ENCODE measurements at regions not wholly inside any gene's neighbourhood (a gene's known extent, or its start where the extent isn't known, plus 50 kb on each side); places are given as distances from the start of the nearest gene placed in this dataset.

GRCh38 chr5:159824188-159825161 is 91.8 kb upstream of the ADRA1B start:
- TF ChIP-seq GATA3 (IDR thresholded peaks at IDR 0.05; ENCODE audit: low read depth, low read length) (no peak), GATA2 (IDR thresholded peaks at IDR 0.05; ENCODE audit: low read depth, low read length) (no peak)

- no peak for TF ChIP-seq GATA2 (IDR thresholded peaks at IDR 0.05; ENCODE audit: low read depth, low read length)
- TF ChIP-seq GATA3 (IDR thresholded peaks at IDR 0.05; ENCODE audit: low read depth, low read length), result no peak
Measured at GRCh38 chr5:159825551-159826051, 90.7 kb upstream of the ADRA1B start.

- TF ChIP-seq GATA2 (IDR thresholded peaks at IDR 0.05; ENCODE audit: low read depth, low read length) (no peak), GATA3 (IDR thresholded peaks at IDR 0.05; ENCODE audit: low read depth, low read length) (no peak)
Measured at GRCh38 chr5:159826351-159827214, 89.7 kb upstream of the ADRA1B start.

GRCh38 chr5:159827861-159828260 is 88.4 kb upstream of the ADRA1B start:
- TF ChIP-seq GATA2 (IDR thresholded peaks at IDR 0.05; ENCODE audit: low read depth, low read length) (no peak), GATA3 (IDR thresholded peaks at IDR 0.05; ENCODE audit: low read depth, low read length) (no peak)

- no peak for TF ChIP-seq GATA2 (IDR thresholded peaks at IDR 0.05; ENCODE audit: low read depth, low read length)
Measured at GRCh38 chr5:159832073-159832472, 84.2 kb upstream of the ADRA1B start.

- TF ChIP-seq GATA2 (IDR thresholded peaks at IDR 0.05; ENCODE audit: low read depth, low read length) (no peak), GATA3 (IDR thresholded peaks at IDR 0.05; ENCODE audit: low read depth, low read length) (no peak)
Measured at GRCh38 chr5:159833088-159833487, 83.2 kb upstream of the ADRA1B start.

GRCh38 chr5:159833846-159834245 is 82.4 kb upstream of the ADRA1B start:
- TF ChIP-seq GATA3 (IDR thresholded peaks at IDR 0.05; ENCODE audit: low read depth, low read length) (no peak), GATA2 (IDR thresholded peaks at IDR 0.05; ENCODE audit: low read depth, low read length) (no peak)

- TF ChIP-seq GATA3 (IDR thresholded peaks at IDR 0.05; ENCODE audit: low read depth, low read length), result no peak
- TF ChIP-seq GATA2 (IDR thresholded peaks at IDR 0.05; ENCODE audit: low read depth, low read length), result no peak
Measured at GRCh38 chr5:159835548-159835947, 80.7 kb upstream of the ADRA1B start.

GRCh38 chr5:159836691-159837090 is 79.6 kb upstream of the ADRA1B start:
- TF ChIP-seq GATA3 (IDR thresholded peaks at IDR 0.05; ENCODE audit: low read depth, low read length) (no peak), GATA2 (IDR thresholded peaks at IDR 0.05; ENCODE audit: low read depth, low read length) (no peak)

- TF ChIP-seq GATA2 (IDR thresholded peaks at IDR 0.05; ENCODE audit: low read depth, low read length), result no peak
- no peak for TF ChIP-seq GATA3 (IDR thresholded peaks at IDR 0.05; ENCODE audit: low read depth, low read length)
Measured at GRCh38 chr5:159837860-159838259, 78.4 kb upstream of the ADRA1B start.

GRCh38 chr5:159838551-159839222 is 77.6 kb upstream of the ADRA1B start:
- TF ChIP-seq GATA3 (IDR thresholded peaks at IDR 0.05; ENCODE audit: low read depth, low read length), result no peak
- no peak for TF ChIP-seq GATA2 (IDR thresholded peaks at IDR 0.05; ENCODE audit: low read depth, low read length)

- no peak for TF ChIP-seq GATA2 (IDR thresholded peaks at IDR 0.05; ENCODE audit: low read depth, low read length)
- no peak for TF ChIP-seq GATA3 (IDR thresholded peaks at IDR 0.05; ENCODE audit: low read depth, low read length)
Measured at GRCh38 chr5:159844267-159845121, 71.8 kb upstream of the ADRA1B start.

All from SH-SY5Y (cell line).